ENCODE measurements at regions not wholly inside any gene's neighbourhood (a gene's known extent, or its start where the extent isn't known, plus 50 kb on each side); places are given as distances from the start of the nearest gene placed in this dataset.

DNA sequence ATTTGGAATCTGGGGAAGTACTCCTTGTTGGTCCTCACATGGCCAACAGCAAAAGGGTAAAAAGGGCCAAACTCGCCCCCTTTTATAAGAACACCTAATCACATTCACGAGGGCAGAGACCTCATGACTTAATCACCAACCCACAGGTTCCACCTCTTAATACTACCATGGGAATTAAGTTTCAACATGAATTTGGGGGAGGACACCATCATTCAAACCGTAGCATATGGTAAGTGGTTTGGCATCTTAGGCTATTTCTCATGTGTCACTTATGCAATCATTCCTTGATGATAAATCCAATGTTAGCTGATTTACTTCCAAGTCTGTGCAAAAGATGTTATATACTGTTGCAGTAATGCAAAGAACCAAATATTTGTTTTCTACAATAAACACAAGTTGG, 302.9 kb upstream of the FAM241A start:
- TF ChIP-seq, protein P1, sequence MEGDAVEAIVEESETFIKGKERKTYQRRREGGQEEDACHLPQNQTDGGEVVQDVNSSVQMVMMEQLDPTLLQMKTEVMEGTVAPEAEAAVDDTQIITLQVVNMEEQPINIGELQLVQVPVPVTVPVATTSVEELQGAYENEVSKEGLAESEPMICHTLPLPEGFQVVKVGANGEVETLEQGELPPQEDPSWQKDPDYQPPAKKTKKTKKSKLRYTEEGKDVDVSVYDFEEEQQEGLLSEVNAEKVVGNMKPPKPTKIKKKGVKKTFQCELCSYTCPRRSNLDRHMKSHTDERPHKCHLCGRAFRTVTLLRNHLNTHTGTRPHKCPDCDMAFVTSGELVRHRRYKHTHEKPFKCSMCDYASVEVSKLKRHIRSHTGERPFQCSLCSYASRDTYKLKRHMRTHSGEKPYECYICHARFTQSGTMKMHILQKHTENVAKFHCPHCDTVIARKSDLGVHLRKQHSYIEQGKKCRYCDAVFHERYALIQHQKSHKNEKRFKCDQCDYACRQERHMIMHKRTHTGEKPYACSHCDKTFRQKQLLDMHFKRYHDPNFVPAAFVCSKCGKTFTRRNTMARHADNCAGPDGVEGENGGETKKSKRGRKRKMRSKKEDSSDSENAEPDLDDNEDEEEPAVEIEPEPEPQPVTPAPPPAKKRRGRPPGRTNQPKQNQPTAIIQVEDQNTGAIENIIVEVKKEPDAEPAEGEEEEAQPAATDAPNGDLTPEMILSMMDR (IDR thresholded peaks at IDR 0.05; ENCODE audit: borderline replicate concordance, extremely low read depth, low read length, poor library complexity, severe bottlenecking): no peak
- no peak for TF ChIP-seq EZH2 (IDR thresholded peaks at IDR 0.05; ENCODE audit: borderline replicate concordance, low read depth, low read length, severe bottlenecking)

All from DND-41 (cell line).